AG04449 (cell line): ENCODE measurements at regions not wholly inside any gene's neighbourhood (a gene's known extent, or its start where the extent isn't known, plus 50 kb on each side); places are given as distances from the start of the nearest gene placed in this dataset.

Experiments used
- CTCF ChIA-PET: fragments of 350-600 bp; formaldehyde crosslinking; extraction: SDS; loops from one replicate; lab custom pipeline; 2021; ENCODE audit warnings: antibody characterized with exemption; lab: Yijun Ruan, JAX
- POLR2A ChIA-PET: fragments of 400-600, 350-600 bp; formaldehyde crosslinking; extraction: SDS; loops from one replicate; lab custom pipeline; 2020; ENCODE audit warnings: antibody characterized with exemption, inconsistent platforms; lab: Yijun Ruan, JAX
- DNase-seq: peaks from one replicate; pipeline ENCODE4 v3.0.0-alpha.2; 2010; ENCODE audit warnings: low read depth, low spot score
- H3K4me3 ChIP-seq: 2 replicates; pipeline ENCODE4 v1.5.1; 2011; ENCODE audit warnings: low read depth, mild to moderate bottlenecking, control low read depth, low read length
- TF ChIP-seq, protein P1 (sequence below): IDR thresholded peaks from one replicate; pipeline ENCODE4 v1.5.1; 2011; ENCODE audit warnings: mild to moderate bottlenecking, moderate library complexity, low read length, control low read depth, inconsistent platforms; ENCODE audit not compliant: insufficient read depth; ENCODE audit errors: missing control alignments

DNA sequence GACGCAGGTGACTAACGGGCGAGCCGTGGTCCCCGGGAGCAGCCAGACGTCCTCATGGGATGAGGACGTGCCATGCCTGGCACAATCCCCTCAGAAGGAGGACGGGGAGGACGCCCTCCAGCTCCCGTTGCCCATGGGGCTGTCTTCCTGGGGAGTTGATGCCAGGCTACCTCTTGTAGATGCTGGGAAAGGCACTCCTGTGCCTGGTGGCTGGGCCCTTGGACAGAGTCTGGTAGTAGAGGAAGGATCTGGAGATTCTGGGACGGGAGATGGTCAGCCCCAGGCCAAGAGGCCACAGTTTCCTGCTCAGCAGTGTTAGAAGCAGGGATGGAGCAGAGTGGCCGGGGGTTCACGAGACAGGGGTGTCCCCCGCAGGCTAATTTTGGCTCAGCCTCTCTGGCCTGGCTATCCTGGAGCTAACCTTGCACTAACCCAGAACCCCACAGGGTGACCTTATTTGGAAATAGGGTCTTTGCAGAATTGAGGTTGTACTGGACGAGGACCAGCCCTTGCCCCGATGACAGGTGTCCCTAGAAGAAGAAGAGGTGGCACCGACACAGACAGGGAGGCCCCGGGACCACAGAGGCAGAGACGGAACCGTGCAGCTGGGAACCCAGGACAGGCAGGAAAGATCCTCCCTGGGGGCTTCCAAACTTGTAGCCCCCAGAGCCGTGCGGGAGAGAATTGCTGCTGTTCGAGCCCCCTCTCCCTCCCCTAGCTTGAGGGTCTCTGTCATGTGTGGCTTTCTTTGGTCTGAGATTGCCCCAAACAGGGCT, 50.1 kb upstream of the ADRA2C start:
- ChIA-PET POLR2A (no interaction called here), CTCF (no interaction called here)
- no peak for DNase-seq
- H3K4me3 ChIP-seq, result no peak overlapping the region
- TF ChIP-seq, protein P1, sequence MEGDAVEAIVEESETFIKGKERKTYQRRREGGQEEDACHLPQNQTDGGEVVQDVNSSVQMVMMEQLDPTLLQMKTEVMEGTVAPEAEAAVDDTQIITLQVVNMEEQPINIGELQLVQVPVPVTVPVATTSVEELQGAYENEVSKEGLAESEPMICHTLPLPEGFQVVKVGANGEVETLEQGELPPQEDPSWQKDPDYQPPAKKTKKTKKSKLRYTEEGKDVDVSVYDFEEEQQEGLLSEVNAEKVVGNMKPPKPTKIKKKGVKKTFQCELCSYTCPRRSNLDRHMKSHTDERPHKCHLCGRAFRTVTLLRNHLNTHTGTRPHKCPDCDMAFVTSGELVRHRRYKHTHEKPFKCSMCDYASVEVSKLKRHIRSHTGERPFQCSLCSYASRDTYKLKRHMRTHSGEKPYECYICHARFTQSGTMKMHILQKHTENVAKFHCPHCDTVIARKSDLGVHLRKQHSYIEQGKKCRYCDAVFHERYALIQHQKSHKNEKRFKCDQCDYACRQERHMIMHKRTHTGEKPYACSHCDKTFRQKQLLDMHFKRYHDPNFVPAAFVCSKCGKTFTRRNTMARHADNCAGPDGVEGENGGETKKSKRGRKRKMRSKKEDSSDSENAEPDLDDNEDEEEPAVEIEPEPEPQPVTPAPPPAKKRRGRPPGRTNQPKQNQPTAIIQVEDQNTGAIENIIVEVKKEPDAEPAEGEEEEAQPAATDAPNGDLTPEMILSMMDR, result no peak

DNA sequence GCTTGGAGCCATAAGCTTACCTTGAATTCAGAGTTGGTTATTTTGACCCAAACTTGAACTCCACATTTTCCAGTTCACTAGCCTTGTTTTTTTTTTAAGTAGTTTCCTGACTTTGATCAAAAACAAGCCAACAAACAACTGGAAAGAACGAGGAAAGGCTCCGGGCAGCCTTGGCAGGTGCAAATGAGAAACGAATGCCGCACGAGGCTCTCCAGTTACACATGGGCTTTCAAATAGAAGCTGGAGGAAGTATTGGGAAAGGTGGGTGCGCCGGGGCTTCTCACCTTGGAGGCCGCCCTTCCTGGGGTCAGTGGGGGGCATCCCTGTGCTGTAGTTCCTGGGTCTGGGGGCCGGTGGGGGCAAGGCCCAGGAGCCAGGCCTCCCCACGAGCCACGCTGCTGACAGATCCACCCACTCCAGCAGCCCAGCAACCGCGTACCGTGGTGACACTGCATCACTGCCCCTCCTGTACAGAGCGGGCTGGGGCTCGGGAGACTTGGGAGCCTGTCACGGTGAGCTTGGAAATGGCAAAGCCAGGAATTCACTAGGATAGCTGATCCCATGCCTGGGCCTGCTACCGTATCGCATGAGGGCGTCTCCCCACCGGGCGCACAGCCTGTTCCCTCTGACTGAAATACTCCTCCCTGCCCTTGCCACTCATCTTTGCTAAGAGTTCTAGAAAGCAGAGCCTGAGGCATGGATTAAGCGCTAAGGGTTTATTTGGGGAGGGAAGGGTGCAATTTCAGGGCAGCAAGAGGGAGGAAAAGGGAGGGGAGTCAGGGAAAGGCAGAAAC, 50.9 kb upstream of the ADRA2C start:
- ChIA-PET POLR2A (no interaction called here), CTCF (no interaction called here)
- no peak overlapping the region for H3K4me3 ChIP-seq
- TF ChIP-seq, protein P1, result no peak
- DNase-seq, result no peak

DNA sequence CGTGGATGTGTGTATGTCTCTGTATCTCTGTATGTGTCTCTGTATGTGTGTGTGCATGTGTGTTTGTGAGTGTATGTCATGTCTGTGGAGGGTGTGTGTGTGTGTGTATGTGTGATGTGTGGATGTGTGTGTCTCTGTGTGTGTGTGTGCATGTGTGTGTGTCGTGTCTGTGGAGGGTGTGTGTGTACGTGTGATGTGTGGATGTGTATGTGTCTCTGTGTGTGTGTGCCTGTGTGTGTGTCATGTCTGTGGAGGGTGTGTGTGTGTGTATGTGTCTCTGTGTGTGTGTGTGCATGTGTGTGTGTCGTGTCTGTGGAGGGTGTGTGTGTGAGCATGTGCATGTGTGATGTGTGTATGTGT, 51.6 kb upstream of the ADRA2C start:
- ChIA-PET POLR2A (no interaction called here), CTCF (no interaction called here)
- H3K4me3 ChIP-seq, result no peak overlapping the region
- TF ChIP-seq, protein P1, result no peak
- no peak for DNase-seq

DNA sequence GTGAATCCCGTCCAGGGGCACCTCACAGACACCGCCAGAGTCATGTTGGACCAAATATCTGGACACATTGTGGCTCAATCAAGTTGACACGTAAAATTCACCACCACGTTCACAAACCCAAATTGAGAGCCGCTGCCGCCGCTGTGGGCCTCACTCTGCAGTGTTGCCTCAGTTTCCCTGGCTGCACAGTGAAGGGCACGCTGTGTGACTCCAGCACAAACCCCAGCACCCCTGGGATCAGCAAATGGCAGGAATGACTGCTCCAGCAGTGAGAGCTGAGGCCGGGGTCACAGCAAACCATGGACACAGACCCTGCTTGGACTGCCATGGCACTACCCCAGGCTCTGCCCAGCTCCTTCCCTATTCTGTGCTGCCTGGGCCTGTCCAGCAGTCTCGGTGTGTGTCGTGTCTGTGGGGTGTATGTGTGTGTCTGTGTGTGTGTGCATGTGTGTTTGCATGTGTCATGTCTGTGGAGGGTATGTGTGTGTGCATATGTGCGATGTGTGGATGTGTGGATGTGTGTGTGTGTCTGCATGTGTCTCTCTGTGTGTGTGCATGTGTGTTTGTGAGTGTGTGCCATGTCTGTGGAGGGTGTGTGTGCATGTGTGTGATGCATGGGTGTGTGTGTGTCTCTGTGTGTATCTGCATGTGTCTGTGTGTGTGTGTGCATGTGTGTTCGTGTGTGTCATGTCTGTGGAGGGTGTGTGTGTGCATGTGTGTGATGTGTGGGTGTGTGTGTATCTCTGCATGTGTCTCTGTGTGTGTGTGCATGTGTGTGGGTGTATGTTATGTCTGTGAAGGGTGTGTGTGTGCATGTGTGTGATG, 52.2 kb upstream of the ADRA2C start:
- POLR2A ChIA-PET, result no interaction called here
- no peak overlapping the region for H3K4me3 ChIP-seq
- DNase-seq, result no peak
- CTCF ChIA-PET, result no interaction called here
- TF ChIP-seq, protein P1, result no peak

DNA sequence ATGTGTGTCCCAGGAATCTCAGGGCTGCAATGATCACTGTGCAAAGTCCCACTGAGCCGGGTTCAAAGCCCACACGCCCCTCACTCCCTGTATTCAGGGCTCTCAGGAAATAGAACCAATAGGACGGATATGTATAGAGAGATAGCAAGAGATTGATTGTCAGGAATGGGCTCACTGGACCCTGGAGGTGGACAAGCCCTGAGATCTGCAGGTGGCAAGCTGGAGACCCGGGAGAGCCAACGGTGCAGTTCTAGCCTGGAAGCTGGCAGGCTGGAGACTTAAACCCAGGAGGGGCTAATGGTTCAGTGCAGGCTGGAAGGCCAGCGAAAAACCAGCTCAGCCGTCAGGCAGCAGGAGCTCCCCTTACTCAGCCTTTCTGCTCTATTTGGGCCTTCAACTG, 52.8 kb upstream of the ADRA2C start:
- ChIA-PET POLR2A (no interaction called here), CTCF (no interaction called here)
- no peak overlapping the region for H3K4me3 ChIP-seq
- TF ChIP-seq, protein P1, result no peak
- DNase-seq, result no peak

DNA sequence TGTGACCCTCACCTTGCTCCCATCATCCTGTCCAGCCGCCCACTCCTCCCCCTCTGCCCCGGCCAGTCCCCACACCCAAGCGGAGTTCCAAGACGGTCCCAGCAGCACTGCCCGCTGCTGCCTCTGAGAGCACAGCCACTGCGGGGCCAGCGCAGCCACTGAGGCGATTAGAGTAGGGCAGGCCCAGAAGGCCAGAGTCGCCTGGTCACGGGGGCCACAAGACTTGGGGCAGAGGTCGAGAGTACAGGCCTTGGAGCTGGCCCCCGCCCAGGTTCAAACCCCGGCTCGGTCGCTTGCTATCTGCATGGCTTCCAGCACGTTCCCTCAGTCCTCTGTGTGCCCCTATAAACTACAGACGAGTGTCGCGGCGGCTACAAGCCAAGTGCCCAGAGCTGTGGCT, 53.2 kb upstream of the ADRA2C start:
- ChIA-PET CTCF (no interaction called here), POLR2A (no interaction called here)
- no peak for DNase-seq
- H3K4me3 ChIP-seq, result no peak overlapping the region
- TF ChIP-seq, protein P1, result no peak
